ENCODE measurements at regions not wholly inside any gene's neighbourhood (a gene's known extent, or its start where the extent isn't known, plus 50 kb on each side); places are given as distances from the start of the nearest gene placed in this dataset.

DNA sequence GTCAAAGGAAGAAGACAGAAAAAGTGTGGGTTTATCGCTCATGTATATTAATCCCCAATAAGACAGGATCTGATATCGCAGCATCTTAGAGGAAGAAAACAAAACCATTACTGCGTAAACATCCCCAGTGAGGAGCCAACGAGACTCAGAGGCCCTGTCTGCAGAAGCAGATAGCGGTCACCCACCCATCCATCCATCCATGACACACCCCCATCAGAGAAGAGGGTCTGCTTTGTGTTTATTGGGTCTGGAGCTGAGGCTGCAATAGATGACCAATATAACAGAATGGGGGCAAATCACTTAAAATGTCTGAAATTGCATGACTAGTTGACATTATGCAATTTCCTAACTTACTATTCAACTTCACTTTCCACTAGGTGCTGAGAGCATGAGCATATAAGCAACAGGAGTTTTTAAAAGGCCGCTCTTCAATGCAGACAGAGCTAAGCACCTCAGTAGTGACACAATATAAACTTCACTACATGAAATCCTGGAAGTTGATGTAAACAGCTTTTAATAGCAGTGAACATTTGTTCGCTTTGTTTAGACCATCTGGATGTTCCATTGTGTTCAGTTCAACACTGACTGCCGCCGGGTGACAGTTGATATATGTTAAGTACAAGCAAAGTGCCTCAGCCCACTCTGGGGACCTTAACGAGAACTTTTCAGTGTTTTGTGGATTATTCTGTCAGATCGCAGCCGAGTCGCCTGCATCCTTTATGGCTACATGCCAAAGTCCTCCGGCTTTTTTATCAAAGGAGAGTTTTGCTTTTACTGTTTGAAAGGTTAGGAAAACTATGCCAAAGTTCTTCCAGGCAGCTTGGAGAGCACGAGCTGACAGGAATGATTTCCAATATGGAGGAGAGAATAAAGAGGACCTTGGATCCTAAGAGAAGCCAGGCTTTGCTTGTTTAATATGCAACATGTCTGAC, 167.5 kb downstream of the ZNF281 start:
- H3K27ac ChIP-seq (ENCODE audit: poor library complexity, severe bottlenecking) = no peak overlapping the region
- H3K9me3 ChIP-seq (ENCODE audit: severe bottlenecking) = no peaks in the 10 kb centered on the region
- TF ChIP-seq, protein P1, sequence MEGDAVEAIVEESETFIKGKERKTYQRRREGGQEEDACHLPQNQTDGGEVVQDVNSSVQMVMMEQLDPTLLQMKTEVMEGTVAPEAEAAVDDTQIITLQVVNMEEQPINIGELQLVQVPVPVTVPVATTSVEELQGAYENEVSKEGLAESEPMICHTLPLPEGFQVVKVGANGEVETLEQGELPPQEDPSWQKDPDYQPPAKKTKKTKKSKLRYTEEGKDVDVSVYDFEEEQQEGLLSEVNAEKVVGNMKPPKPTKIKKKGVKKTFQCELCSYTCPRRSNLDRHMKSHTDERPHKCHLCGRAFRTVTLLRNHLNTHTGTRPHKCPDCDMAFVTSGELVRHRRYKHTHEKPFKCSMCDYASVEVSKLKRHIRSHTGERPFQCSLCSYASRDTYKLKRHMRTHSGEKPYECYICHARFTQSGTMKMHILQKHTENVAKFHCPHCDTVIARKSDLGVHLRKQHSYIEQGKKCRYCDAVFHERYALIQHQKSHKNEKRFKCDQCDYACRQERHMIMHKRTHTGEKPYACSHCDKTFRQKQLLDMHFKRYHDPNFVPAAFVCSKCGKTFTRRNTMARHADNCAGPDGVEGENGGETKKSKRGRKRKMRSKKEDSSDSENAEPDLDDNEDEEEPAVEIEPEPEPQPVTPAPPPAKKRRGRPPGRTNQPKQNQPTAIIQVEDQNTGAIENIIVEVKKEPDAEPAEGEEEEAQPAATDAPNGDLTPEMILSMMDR (IDR thresholded peaks at IDR 0.05; ENCODE audit: poor library complexity, severe bottlenecking) = no peak
- no peak overlapping the region for H3K4me3 ChIP-seq (ENCODE audit: severe bottlenecking)
- H3K27me3 ChIP-seq (ENCODE audit: insufficient read depth, poor library complexity, severe bottlenecking) = no peaks in the 10 kb centered on the region
- no peak for ATAC-seq (ENCODE audit: low read depth)
- no peaks in the 10 kb centered on the region for H3K4me1 ChIP-seq (ENCODE audit: insufficient read depth, poor library complexity, severe bottlenecking)
- no peaks in the 10 kb centered on the region for H3K36me3 ChIP-seq (ENCODE audit: low read depth)
- no peak for DNase-seq (ENCODE audit: low spot score)

DNA sequence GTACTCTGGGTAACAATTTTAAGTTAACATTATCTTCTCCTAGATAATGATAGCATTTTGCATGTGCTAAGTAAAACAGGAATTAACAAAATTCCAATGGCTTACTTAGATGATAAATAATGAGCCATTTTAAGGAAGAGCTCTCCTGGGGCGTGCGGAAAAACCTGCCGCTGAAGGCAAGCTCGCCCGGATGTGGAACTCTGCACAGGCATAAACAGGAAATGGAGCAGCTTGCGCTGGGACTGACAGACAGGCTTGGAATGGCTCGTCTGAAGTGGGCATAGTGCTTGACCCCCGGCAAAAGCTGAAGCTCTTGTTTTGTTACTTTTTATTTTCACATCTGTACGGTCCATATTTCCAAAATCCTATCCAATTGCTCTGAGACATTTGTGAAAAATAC, 169.2 kb downstream of the ZNF281 start:
- Histone ChIP-seq H3K9me3 (ENCODE audit: severe bottlenecking) (no peaks in the 10 kb centered on the region), H3K36me3 (ENCODE audit: low read depth) (no peaks in the 10 kb centered on the region), H3K27me3 (ENCODE audit: insufficient read depth, poor library complexity, severe bottlenecking) (no peaks in the 10 kb centered on the region), H3K4me3 (ENCODE audit: severe bottlenecking) (no peak overlapping the region), H3K27ac (ENCODE audit: poor library complexity, severe bottlenecking) (no peak overlapping the region), H3K4me1 (ENCODE audit: insufficient read depth, poor library complexity, severe bottlenecking) (peaks cover 3% of the 10 kb centered on the region)
- TF ChIP-seq, protein P1 (IDR thresholded peaks at IDR 0.05; ENCODE audit: poor library complexity, severe bottlenecking) = no peak
- DNase-seq (ENCODE audit: low spot score) (no peak), ATAC-seq (ENCODE audit: low read depth) (no peak)

DNA sequence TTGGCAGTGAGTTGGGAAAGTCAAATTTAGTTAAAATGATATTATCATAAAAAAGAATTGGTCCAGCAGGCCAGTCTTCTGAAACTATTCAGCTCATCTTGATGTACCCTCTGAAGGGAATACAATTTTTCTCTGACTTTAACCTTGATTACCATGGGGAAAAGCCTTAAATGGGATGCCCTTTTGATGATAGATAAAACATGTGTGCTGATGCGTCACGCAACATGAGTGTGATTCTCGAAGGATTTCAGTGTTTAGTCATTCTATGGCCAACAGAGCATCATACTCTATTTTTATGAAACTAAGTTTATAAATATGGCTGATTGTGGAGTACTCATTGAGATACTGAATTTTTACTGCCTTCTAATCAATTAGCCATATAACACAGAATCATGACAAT, 171.5 kb downstream of the ZNF281 start:
- Histone ChIP-seq H3K4me1 (ENCODE audit: insufficient read depth, poor library complexity, severe bottlenecking) (peaks cover 7% of the 10 kb centered on the region), H3K4me3 (ENCODE audit: severe bottlenecking) (no peak overlapping the region), H3K36me3 (ENCODE audit: low read depth) (no peaks in the 10 kb centered on the region), H3K9me3 (ENCODE audit: severe bottlenecking) (no peaks in the 10 kb centered on the region), H3K27ac (ENCODE audit: poor library complexity, severe bottlenecking) (no peak overlapping the region), H3K27me3 (ENCODE audit: insufficient read depth, poor library complexity, severe bottlenecking) (no peaks in the 10 kb centered on the region)
- no peak for ATAC-seq (ENCODE audit: low read depth)
- DNase-seq (ENCODE audit: low spot score) = no peak
- TF ChIP-seq, protein P1 (IDR thresholded peaks at IDR 0.05; ENCODE audit: poor library complexity, severe bottlenecking) = no peak

DNA sequence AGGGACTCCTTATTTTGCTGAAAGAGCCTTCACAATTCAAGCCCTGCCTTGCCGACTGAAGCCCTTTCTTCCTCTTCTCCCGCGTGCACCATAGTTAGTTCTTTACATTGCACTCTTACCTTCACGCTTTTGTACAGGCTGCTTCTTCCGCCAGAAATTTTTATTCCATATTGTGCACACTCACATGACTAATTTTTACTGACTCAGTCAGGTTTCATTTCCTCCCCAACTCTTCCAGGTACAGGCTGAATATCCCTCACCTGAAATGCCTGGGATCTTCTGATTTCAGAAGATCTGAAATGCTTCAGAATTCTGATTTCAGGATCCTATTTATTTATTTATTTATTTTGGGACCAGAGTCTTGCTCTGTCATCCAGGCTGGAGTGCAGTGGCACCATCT, 172.8 kb downstream of the ZNF281 start:
- Histone ChIP-seq H3K4me1 (ENCODE audit: insufficient read depth, poor library complexity, severe bottlenecking) (peaks cover 18% of the 10 kb centered on the region), H3K9me3 (ENCODE audit: severe bottlenecking) (no peaks in the 10 kb centered on the region), H3K27ac (ENCODE audit: poor library complexity, severe bottlenecking) (no peak overlapping the region), H3K36me3 (ENCODE audit: low read depth) (no peaks in the 10 kb centered on the region), H3K4me3 (ENCODE audit: severe bottlenecking) (no peak overlapping the region), H3K27me3 (ENCODE audit: insufficient read depth, poor library complexity, severe bottlenecking) (no peaks in the 10 kb centered on the region)
- TF ChIP-seq, protein P1 (IDR thresholded peaks at IDR 0.05; ENCODE audit: poor library complexity, severe bottlenecking) = no peak
- DNase-seq (ENCODE audit: low spot score) = no peak
- peak; percentile 58; the same call in 1 of the 3 replicates for ATAC-seq (ENCODE audit: low read depth)

DNA sequence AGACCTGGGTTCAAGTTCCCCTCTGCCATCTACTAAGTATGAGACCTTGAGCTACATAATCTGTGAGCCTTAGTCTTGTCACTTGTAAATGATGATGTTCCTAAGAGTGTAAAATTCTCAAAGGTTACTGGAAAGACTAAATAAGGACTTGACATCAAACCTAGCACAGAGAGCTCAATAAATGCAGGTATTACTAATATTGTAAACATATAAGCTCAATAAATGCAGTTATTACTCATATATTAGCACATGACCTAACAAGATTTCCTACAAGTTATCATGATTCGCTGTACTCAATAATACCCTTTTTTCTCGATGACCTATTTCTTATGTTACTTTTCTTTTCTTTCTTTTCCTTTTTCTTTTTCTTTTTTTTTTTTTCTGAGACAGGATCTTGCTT, 174.9 kb downstream of the ZNF281 start:
- TF ChIP-seq, protein P1 (IDR thresholded peaks at IDR 0.05; ENCODE audit: poor library complexity, severe bottlenecking) = no peak
- ATAC-seq (ENCODE audit: low read depth) (no peak), DNase-seq (ENCODE audit: low spot score) (no peak)
- Histone ChIP-seq H3K4me1 (ENCODE audit: insufficient read depth, poor library complexity, severe bottlenecking) (peaks cover 21% of the 10 kb centered on the region), H3K36me3 (ENCODE audit: low read depth) (no peaks in the 10 kb centered on the region), H3K27ac (ENCODE audit: poor library complexity, severe bottlenecking) (no peak overlapping the region), H3K9me3 (ENCODE audit: severe bottlenecking) (no peaks in the 10 kb centered on the region), H3K27me3 (ENCODE audit: insufficient read depth, poor library complexity, severe bottlenecking) (no peaks in the 10 kb centered on the region), H3K4me3 (ENCODE audit: severe bottlenecking) (no peak overlapping the region)

All from RWPE2 (cell line).